HG02798 (cell line): ENCODE measurements at regions not wholly inside any gene's neighbourhood (a gene's known extent, or its start where the extent isn't known, plus 50 kb on each side); places are given as distances from the start of the nearest gene placed in this dataset.
A peak's percentile ranks its signal among the peaks of the same experiment; 100 is the strongest.

Experiments
- ATAC-seq: cut with Tn5 transposase; IDR thresholded peaks from one replicate; pipeline ENCODE4 v1.9.1; 2021; ENCODE audit warnings: mild to moderate bottlenecking; ENCODE audit not compliant: unreplicated experiment, poor library complexity

- no peak for ATAC-seq
Observed at GRCh38 chr5:63570752-63571151, 391.5 kb downstream of the HTR1A start.

- no peak for ATAC-seq
Observed at GRCh38 chr5:63564789-63565188, 397.5 kb downstream of the HTR1A start.

DNA sequence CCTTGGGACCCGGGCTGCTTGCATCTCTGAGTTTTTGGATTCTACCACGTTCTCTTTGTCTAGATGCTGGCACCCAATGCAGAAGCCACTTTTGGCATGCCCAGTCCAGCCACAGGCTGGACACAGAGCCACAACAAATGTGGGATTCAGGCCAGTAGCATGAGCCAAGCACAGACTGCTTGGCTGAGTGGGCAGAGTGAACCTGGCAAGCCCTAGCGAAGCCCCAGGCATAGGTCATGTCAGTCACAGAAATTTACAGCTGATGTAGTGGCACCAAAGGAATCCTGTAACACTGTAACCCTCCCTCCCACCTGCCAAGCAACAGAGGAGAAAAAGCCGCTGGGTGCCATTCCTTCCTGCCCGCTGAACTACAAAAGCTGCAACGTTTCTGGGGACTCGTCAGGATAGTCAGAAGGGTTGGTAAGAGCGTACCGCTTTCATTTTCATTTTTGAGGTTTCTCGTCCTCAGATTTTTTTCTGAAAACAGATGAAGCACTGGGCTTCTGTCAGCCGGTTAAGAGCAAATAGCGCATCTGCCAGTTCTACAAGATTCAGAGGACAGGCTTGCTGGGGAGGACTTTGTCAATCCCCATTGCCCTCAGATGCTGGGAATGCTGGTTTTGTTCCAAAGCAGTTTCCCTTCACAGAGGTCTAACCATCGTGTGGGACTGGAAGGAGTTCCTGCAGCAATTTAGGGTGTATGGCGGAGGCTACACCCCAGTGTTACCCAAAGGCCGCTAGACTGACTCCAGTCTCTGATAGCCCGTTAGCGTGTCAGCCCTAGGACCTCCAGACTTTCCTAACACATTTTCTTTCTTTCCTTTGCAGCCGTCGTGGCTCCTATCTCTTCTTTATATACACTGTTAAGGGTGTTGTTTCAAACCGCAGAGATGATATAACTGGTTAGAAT lies 399.0 kb downstream of the HTR1A start:
- peak; percentile 44 for ATAC-seq

- no peak for ATAC-seq
Observed at GRCh38 chr5:63555874-63556273, 406.4 kb downstream of the HTR1A start.

DNA sequence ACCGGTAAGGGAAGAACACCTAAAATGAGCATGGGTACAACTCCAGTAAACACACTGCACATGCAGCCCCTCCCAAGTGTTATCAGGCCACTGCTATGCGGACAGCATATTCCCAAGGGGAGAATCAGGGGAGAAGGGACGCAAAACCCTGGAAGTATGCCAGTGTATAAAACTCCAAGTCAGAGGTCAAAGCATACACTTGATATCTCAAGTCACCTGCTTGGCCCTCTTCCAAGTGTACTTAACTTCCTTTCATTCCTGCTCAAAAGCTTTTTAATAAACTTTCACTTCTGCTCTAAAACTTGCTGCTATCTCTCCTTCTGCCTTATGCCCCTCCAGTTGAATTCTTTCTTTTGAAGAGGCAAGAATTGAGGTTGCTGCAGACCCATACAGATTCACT lies 408.1 kb downstream of the HTR1A start:
- ATAC-seq, result no peak

DNA sequence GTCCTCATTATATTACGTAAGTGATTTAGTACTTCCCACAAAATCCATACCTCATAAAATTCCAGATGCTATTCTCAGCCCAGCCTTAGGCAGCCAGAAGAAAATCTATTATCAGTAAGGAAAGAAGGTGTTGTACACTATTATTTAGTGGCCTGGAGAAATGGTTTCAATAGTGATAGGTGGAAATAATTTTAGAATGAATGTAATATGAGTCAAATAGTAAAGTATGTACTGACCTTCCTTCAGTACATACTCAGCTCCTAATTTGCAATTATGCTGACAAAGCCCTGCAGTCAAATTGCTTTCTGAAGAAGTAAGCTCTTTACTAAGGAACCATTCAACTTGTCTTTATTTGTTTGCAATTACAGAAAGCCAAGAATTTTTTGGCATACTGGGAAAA lies 409.2 kb downstream of the HTR1A start:
- no peak for ATAC-seq

DNA sequence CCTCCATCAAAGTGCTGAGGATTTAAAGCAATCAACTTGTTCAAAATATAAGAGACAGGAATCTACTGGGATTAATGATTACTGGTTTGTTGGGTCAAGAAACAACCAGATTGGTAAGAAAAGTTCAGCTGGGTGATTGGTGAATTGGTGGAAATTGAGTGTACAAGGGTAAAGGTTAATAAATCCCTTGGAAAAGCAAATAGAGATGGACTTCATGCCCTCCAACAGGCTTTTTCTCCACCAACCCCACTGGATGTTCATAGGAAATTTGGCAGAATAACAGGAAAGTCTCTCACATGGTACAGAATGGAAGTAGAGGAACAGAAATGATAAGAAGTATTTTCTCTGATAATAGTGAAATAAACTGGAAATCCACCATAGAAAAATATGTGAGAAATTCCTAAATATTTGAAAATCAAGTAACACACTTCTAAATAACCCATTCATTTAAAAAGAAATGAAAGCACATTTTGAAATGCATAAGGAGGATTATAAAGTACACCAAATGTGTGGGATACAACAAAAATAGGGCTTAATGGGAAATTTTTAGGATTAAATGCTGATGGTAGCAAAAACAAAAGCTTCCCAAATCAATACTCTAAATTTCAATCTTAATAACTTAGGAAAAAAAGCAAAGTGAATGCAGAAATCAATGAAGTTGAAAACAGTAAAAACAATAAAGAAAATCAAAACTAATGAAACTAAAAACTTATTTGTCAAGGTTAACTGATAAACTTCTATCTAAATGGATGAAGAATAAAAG lies 426.2 kb downstream of the HTR1A start:
- ATAC-seq, result no peak

- no peak for ATAC-seq
Observed at GRCh38 chr5:63524281-63524680, 438.0 kb downstream of the HTR1A start.

- no peak for ATAC-seq
Observed at GRCh38 chr5:63516006-63516405, 446.2 kb downstream of the HTR1A start.

DNA sequence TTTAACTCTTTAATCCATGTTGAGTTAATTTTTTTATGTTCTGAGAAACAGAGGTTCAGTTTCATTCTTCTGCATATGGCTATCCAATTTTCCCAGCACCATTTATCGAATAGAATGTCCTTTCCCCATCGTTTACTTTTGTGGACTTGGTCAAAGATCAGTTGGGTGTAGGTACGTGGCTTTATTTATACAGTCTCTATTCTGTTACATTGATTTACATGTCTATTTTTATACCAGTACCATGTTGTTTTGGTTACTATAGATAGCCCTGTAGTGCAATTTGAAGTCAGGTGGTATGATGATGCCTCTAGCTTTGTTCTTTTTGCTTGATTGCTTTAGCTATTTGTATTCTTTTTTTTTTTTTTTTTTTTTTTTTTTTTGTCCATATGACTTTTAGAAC lies 462.0 kb downstream of the HTR1A start:
- no peak for ATAC-seq

DNA sequence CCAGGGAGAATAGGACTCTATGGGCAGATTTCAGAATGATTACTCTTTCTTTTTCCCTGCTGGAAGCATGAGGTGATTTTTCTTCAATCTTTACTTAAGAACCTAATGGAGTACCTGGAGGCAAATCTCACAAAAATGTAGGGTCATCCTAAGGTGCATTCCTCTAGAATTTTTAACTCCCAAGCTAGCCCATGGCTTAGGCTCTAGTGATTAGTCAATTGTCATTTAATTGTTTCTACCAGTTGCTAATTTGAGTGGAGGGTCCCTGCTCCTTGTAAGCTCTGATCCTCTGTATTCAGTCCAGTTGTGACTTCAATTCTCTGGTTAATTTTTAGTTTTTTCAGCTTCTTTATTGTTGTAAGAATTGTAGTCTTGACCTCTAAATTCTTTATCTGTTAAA lies 467.0 kb downstream of the HTR1A start:
- ATAC-seq, result no peak

- ATAC-seq, result no peak
Observed at GRCh38 chr5:63483338-63483737, 478.9 kb downstream of the HTR1A start.

GRCh38 chr5:63473335-63473967 lies 488.8 kb downstream of the HTR1A start:
- no peak for ATAC-seq

DNA sequence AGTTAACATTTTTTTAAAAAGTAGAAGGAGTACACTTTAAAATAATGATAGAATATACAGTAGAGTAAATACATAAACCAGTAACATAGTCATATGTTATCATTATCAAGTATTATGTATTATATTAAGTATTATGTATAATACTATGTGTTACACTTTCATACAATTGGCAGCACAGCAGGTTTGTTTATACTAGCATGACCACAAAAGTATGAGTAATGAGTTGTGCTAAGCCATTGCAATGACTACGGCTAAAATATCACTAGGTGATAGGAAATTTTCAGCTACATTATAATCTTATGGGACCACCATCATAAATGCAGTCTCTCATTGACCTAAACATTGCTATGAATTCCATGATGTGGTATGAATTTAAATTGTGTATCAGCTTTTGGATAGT lies 506.0 kb downstream of the HTR1A start:
- ATAC-seq, result no peak

DNA sequence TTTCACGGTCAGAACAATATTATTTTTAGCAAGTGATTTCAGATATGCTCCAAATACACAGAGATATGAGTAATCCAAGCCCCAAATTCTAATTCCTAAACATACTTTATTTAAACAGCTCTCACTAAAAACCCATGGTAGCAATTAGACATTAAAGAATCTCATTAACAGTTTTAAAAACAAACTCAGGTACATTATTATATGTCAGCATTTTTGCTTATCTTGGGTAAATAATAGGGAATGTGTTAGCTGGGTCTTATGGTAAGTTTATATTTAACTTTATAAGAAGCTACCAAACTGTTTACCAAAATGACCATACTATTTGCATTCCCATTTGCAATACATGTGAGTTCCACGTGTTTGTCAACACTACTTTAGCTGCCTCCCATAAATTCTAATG lies 511.1 kb downstream of the HTR1A start:
- ATAC-seq, result no peak

- ATAC-seq, result no peak
Observed at GRCh38 chr5:63439537-63439936, 522.7 kb downstream of the HTR1A start.

DNA sequence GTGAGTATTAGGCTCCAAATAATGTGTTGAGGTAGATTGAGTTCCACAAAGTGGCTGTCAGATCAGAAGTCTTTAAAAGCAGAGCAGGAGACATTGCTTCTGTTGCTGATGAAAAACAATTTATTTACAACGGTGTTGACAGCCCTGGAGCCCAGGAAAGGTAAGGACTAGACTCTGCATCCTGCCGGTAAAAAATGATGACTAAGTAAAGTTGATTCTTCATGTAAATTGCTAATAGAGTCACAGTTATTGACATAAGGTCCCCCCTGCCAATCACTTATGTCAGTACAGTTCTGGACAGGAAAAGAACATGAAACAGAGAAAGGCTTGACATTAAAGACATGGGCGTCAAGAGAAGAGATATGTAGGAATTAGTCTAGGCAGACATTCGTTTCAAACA lies 552.5 kb downstream of the HTR1A start:
- ATAC-seq, result no peak

DNA sequence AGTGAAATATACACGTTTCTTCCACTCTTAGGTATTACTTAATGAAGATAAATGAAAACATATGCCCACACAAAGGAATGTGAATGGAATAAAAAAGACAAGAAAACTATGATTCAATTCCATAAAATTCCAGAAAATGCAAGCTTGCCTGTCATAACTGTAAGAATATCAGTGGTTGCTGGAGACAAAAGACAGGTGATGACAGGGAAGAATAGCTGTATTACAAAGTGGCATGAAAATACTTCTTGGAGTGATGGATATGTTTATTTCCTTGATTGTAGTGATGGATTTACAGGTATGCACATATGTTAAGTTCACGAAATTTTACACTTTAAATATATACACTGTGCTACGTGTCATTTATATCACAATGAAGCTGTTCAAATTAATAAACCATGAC lies 553.3 kb downstream of the HTR1A start:
- ATAC-seq, result no peak

GRCh38 chr5:63401436-63402046 lies 560.7 kb downstream of the HTR1A start:
- ATAC-seq, result peak; percentile 88

GRCh38 chr5:63400079-63400478 lies 562.2 kb downstream of the HTR1A start:
- ATAC-seq, result no peak

GRCh38 chr5:63398346-63398745 lies 563.9 kb downstream of the HTR1A start:
- ATAC-seq, result no peak
